H1 (cell line): ENCODE measurements at regions not wholly inside any gene's neighbourhood (a gene's known extent, or its start where the extent isn't known, plus 50 kb on each side); places are given as distances from the start of the nearest gene placed in this dataset.

Experiments
- EZH2 ChIP-seq: fragments of 200-600 bp; sonication (generic); IDR thresholded peaks from 2 replicates; pipeline ENCODE4 v1.7.1; 2012; ENCODE audit warnings: low read depth, mild to moderate bottlenecking, moderate library complexity, low read length, inconsistent platforms; ENCODE audit not compliant: severe bottlenecking
- GTF2F1 ChIP-seq: IDR thresholded peaks from 2 replicates; pipeline ENCODE4 v1.6.1; 2012; ENCODE audit warnings: low read depth, low read length, improper control_type of control experiment, borderline replicate concordance

DNA sequence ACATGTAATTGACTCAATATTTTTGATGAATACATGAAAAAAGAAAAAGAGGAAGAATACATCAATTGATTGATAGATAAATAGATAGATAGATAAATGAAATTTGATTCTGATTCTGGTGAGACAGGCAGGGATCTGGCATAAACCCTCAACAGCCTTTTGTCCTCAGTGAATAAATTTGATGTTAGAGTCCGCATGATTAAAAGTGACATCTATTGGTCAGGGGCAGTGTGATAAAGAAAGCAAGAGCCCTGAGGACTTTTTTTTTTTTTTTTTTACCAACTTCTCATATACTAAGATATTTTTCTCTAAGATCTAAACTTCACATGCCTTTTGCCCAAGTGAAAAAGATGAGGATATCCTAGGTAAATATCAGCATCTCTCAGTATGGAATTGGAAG is 216.4 kb downstream of the LRRC3B start (continued):
- TF ChIP-seq EZH2: no peak
- no peak for TF ChIP-seq GTF2F1
